Spleen (tissue), 11 donors: ENCODE measurements at regions not wholly inside any gene's neighbourhood (a gene's known extent, or its start where the extent isn't known, plus 50 kb on each side); places are given as distances from the start of the nearest gene placed in this dataset.

Experiments used
- DNase-seq: peaks from one replicate; pipeline ENCODE4 v3.0.0-alpha.2; 2020
- H3K27ac ChIP-seq, 8 donors: fragments of 200-600 bp; sonication (generic) in 7 of 8; 1 replicate in 4 of 8; 2 replicates in 4 of 8; pipeline versions ENCODE4 v1.5.0 to v1.8.0; 2016 to 2021; ENCODE audit warnings: inconsistent platforms in 4 of 8, mild to moderate bottlenecking in 4 of 8, moderate library complexity in 1 of 8
- H3K27me3 ChIP-seq, 7 donors: fragments of 200-600 bp; sonication (generic) in 6 of 7; replicated peaks in 1 of 7; 1 replicate in 4 of 7; 2 replicates in 3 of 7; pipeline versions ENCODE4 v1.5.0 to v1.8.0; 2016 to 2021; ENCODE audit warnings: inconsistent platforms in 3 of 7, mild to moderate bottlenecking in 1 of 7
- H3K36me3 ChIP-seq, 6 donors: fragments of 200-600 bp; sonication (generic) in 5 of 6; 1 replicate in 4 of 6; 2 replicates in 2 of 6; pipeline versions ENCODE4 v1.5.0 to v1.8.0; 2016 to 2021; ENCODE audit warnings: inconsistent platforms in 2 of 6
- H3K4me1 ChIP-seq, 6 donors: fragments of 200-600 bp; sonication (generic) in 5 of 6; 1 replicate in 3 of 6; 2 replicates in 3 of 6; pipeline versions ENCODE4 v1.5.0 to v1.8.0; 2016 to 2021; ENCODE audit warnings: inconsistent platforms in 3 of 6
- H3K4me3 ChIP-seq, 8 donors: fragments of 200-600 bp; sonication (generic) in 7 of 8; 1 replicate in 4 of 8; 2 replicates in 4 of 8; pipeline versions ENCODE4 v1.5.0 to v1.8.0; 2016 to 2021; ENCODE audit warnings: inconsistent platforms in 4 of 8, mild to moderate bottlenecking in 4 of 8, moderate library complexity in 2 of 8
- H3K9me3 ChIP-seq, 8 donors: fragments of 200-600 bp; sonication (generic) in 7 of 8; 1 replicate in 4 of 8; 2 replicates in 4 of 8; pipeline versions ENCODE4 v1.5.0 to v1.8.0; 2016 to 2021; ENCODE audit warnings: inconsistent platforms in 4 of 8
- CTCF ChIP-seq, 11 experiments: fragments of 200-600 bp in 7 of 11; fragments of 450-650 bp in 4 of 11; sonication (generic) in 4 of 11; IDR thresholded peaks in 8 of 11; conservative IDR thresholded peaks in 3 of 11; 1 replicate in 7 of 11; 2 replicates in 4 of 11; pipeline versions ENCODE4 v1.4.0 to v1.8.0; 2016 to 2021; ENCODE audit warnings: antibody characterized with exemption in 11 of 11, inconsistent platforms in 4 of 11, mild to moderate bottlenecking in 1 of 11
- POLR2A ChIP-seq, 3 donors: fragments of 450-650 bp; IDR thresholded peaks; one replicate each; pipeline ENCODE4 v1.5.1; 2017; ENCODE audit warnings: antibody characterized with exemption in 3 of 3, mild to moderate bottlenecking in 1 of 3
- POLR2AphosphoS5 ChIP-seq, 3 donors: sonication (generic); formaldehyde crosslinking; IDR thresholded peaks; one replicate each; pipeline ENCODE4 v1.5.1; 2017; ENCODE audit warnings: antibody characterized with exemption in 3 of 3
- WGBS, 5 donors: extraction: QIAGEN DNeasy Blood & Tissue Kit in 3 of 5; methylation state at CpG; one replicate each; pipeline versions ENCODE4 v1.1.5 to v1.1.7; 2013 to 2018; 5-methylcytosine and 5-hydroxymethylcytosine counted together
- intact Hi-C: fragments of 100-400 bp; cut with DNase I; formaldehyde crosslinking; loops from one replicate; pipeline ENCODE4 v1.15.0; 2023; ENCODE audit warnings: low total_unique reads
- donor health status: healthy with polysubstance abuse.
- donor health status: DM: no; HTN: no; CAD: no; lungs with moderate emphysema.
- donor health status: DM: no; HTN: no; CAD: no.
- donor health status: Bipolar disorder and iron deficiency.
- donor health status: healthy.
- donor health status: DM: no; HTN: no; CAD: no.
- donor health status: DM: yes; HTN: yes; CAD: no.

DNA sequence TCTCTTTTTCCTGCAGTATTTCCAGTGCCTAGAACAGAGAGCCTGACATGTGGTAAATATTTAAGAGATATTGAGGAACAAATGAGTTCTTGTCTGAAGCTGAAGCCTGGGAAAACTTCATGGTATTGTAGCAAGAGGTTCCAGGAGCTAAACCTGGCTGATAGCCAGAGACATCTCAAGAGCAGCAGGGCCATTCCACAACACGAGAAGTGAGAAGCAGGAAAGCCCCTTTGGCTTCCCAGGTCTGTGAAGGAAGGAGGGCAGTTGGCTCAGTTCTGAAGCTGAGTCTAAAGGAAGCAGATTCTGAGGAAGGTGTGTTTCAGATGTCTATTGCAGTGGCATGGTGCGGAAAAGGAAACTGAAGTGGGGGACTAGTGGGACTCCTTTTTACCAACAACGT lies 63.8 kb upstream of the FAM204A start:
- WGBS, 5 donors: 44 to 62% (median 49%) methylated on average over 3 of the region's 3 CpGs
- intact Hi-C loops: no loop called here
- Histone ChIP-seq H3K36me3 (no peaks in the 10 kb centered on the region), H3K4me1 (no peaks in the 10 kb centered on the region), H3K9me3 (peaks cover 0 to 8% (median 0%) of the 10 kb centered on the region in 8 donors), H3K27ac (no peak overlapping the region), H3K4me3 (no peak overlapping the region), H3K27me3 (peaks cover 0 to 27% (median 0%) of the 10 kb centered on the region in 7 donors)
- TF ChIP-seq POLR2AphosphoS5 (IDR thresholded peaks at IDR 0.05): no peak
- TF ChIP-seq POLR2A (IDR thresholded peaks at IDR 0.05): no peak
- TF ChIP-seq CTCF (IDR thresholded peaks at IDR 0.05 in 8 of 11, conservative IDR thresholded peaks at IDR 0.05 in 3 of 11): no peak
- DNase-seq: no peak

GRCh38 chr10:118403967-118404366 lies 61.8 kb upstream of the FAM204A start:
- 88 to 95% (median 90%) methylated on average over 3 of the region's 3 CpGs for WGBS, 5 donors
- no peak for TF ChIP-seq POLR2A (IDR thresholded peaks at IDR 0.05)
- no peak for TF ChIP-seq POLR2AphosphoS5 (IDR thresholded peaks at IDR 0.05)
- TF ChIP-seq CTCF (IDR thresholded peaks at IDR 0.05 in 8 of 11, conservative IDR thresholded peaks at IDR 0.05 in 3 of 11): no peak
- Histone ChIP-seq H3K4me1 (no peaks in the 10 kb centered on the region), H3K4me3 (no peak overlapping the region), H3K9me3 (peaks cover 0 to 8% (median 0%) of the 10 kb centered on the region in 8 donors), H3K27me3 (peaks cover 0 to 16% (median 0%) of the 10 kb centered on the region in 7 donors), H3K36me3 (no peaks in the 10 kb centered on the region), H3K27ac (no peak overlapping the region)
- no peak for DNase-seq
- intact Hi-C loops: no loop called here

DNA sequence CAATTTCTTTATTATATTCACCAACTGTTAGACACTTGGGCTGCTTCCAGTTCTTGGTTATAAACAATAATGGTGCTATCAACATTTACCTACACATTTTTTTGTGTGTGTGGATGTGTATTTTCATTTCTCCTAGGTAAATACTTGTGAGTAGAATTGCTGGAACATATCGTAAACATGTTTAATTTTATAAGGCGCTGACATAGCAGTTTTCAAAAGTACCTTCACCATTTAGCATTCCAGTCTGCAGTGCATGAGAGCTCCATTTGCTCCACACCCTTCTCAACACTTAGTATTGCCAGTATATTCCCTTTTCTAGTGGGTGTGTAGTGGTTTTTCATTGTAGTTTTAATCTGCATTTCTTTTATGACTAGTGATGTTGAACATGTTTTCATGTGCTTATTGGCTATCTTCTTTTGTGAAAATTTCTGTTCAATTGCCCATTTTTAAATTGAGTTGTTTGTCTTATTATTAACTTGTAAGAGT lies 59.6 kb upstream of the FAM204A start:
- H3K36me3 ChIP-seq: no peaks in the 10 kb centered on the region
- no peak overlapping the region for H3K4me3 ChIP-seq
- intact Hi-C loops: no loop called here

DNA sequence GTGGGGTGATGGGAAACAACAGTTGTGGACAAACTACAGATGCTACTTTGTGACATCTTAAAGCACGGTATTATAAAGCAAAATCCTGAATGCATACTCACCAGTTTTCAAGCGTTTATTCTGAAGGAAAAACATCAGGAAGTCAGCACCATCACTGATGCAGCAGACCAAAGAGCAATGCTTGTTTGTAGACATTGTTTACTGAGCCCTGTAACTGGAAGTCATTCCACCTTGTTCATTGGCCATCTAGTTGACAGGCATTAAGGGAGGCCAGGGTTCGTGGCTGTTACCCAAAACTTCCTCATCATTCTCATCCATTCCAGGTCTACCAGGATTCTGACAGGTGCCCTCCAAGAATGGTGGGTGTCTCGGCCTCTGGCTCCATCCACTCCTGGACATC lies 55.3 kb upstream of the FAM204A start:
- H3K9me3 ChIP-seq: peaks cover 0 to 8% (median 0%) of the 10 kb centered on the region in 8 donors
- no peak overlapping the region for H3K27ac ChIP-seq
- 80 to 92% (median 86%) methylated on average over 4 of the region's 4 CpGs for WGBS, 5 donors
- H3K36me3 ChIP-seq: no peaks in the 10 kb centered on the region
- no peak for DNase-seq
- peaks cover 0 to 11% (median 5%) of the 10 kb centered on the region in 6 donors for H3K4me1 ChIP-seq
- peaks cover 0 to 9% (median 0%) of the 10 kb centered on the region in 7 donors for H3K27me3 ChIP-seq
- TF ChIP-seq POLR2A (IDR thresholded peaks at IDR 0.05) (no peak), POLR2AphosphoS5 (IDR thresholded peaks at IDR 0.05) (no peak), CTCF (IDR thresholded peaks at IDR 0.05 in 8 of 11, conservative IDR thresholded peaks at IDR 0.05 in 3 of 11) (no peak)
- H3K4me3 ChIP-seq: no peak overlapping the region
- intact Hi-C loops: no loop called here

More for the DNA sequence above, 59.6 kb upstream of the FAM204A start:
- no peak for DNase-seq
- 97 to 100% (median 98%) methylated on average over 2 of the region's 2 CpGs for WGBS, 5 donors
- Histone ChIP-seq H3K27me3 (peaks cover 0 to 12% (median 0%) of the 10 kb centered on the region in 7 donors), H3K4me1 (no peaks in the 10 kb centered on the region), H3K27ac (no peak overlapping the region), H3K9me3 (peaks cover 0 to 8% (median 0%) of the 10 kb centered on the region in 8 donors)
- TF ChIP-seq CTCF (IDR thresholded peaks at IDR 0.05 in 8 of 11, conservative IDR thresholded peaks at IDR 0.05 in 3 of 11) (no peak), POLR2AphosphoS5 (IDR thresholded peaks at IDR 0.05) (no peak), POLR2A (IDR thresholded peaks at IDR 0.05) (no peak)
